22Rv1 (cell line): ENCODE measurements at regions not wholly inside any gene's neighbourhood (a gene's known extent, or its start where the extent isn't known, plus 50 kb on each side); places are given as distances from the start of the nearest gene placed in this dataset.

Source experiments
- CTCF ChIP-seq: fragments of 450-650 bp; IDR thresholded peaks from 2 replicates; pipeline ENCODE4 v1.5.1; 2017; ENCODE audit warnings: mild to moderate bottlenecking
- ZFX ChIP-seq: fragments of 450-650 bp; IDR thresholded peaks from 2 replicates; pipeline ENCODE4 v1.6.1; 2017; ENCODE audit warnings: antibody characterized with exemption, borderline replicate concordance

- TF ChIP-seq CTCF: no peak
- no peak for TF ChIP-seq ZFX
Observed at GRCh38 chr4:180363815-180364214, 1879.4 kb upstream of the TENM3 start.
